ENCODE measurements at regions not wholly inside any gene's neighbourhood (a gene's known extent, or its start where the extent isn't known, plus 50 kb on each side); places are given as distances from the start of the nearest gene placed in this dataset.
A peak's percentile ranks its signal among the peaks of the same experiment; 100 is the strongest.

- Histone ChIP-seq H3K36me3 (ENCODE audit: control insufficient read depth in 2 of 3, insufficient read depth in 3 of 3, low read length in 3 of 3) (no peaks in the 10 kb centered on the region), H3K27ac (ENCODE audit: low read depth in 2 of 2, low read length in 2 of 2) (no peak overlapping the region), H3K4me3 (ENCODE audit: low read length in 3 of 3) (no peak overlapping the region), H3K4me1 (ENCODE audit: control insufficient read depth in 2 of 3, insufficient read depth in 2 of 3, low read depth in 1 of 3, low read length in 3 of 3) (no peaks in the 10 kb centered on the region), H3K9ac (ENCODE audit: low read length in 3 of 3) (no peak overlapping the region), H3K27me3 (ENCODE audit: control insufficient read depth, insufficient read depth, low read length) (no peaks in the 10 kb centered on the region), H3K9me3 (ENCODE audit: control insufficient read depth in 2 of 3, insufficient read depth in 1 of 3, low read length in 3 of 3) (no peaks in the 10 kb centered on the region)
- FAIRE-seq = no peak
- TF ChIP-seq CTCF (IDR thresholded peaks at IDR 0.05; ENCODE audit: borderline replicate concordance, extremely low read depth, insufficient read depth) = no peak
- intact Hi-C loops (cut with DNase I) = no loop called here
- no peak for DNase-seq
Observed at GRCh38 chr3:139225548-139225947, 118.3 kb upstream of the MRPS22 start.

GRCh38 chr3:139226731-139227130 lies 117.1 kb upstream of the MRPS22 start:
- intact Hi-C loops (cut with DNase I) = no loop called here
- no peak overlapping the region for H3K27ac ChIP-seq (ENCODE audit: low read depth in 2 of 2, low read length in 2 of 2)

GRCh38 chr3:139227165-139227564 lies 116.7 kb upstream of the MRPS22 start:
- intact Hi-C loops (cut with DNase I) = no loop called here
- peak in 1 of 5 donors; percentile 2 for DNase-seq
- Histone ChIP-seq H3K36me3 (ENCODE audit: control insufficient read depth in 2 of 3, insufficient read depth in 3 of 3, low read length in 3 of 3) (no peaks in the 10 kb centered on the region), H3K27me3 (ENCODE audit: control insufficient read depth, insufficient read depth, low read length) (no peaks in the 10 kb centered on the region), H3K4me3 (ENCODE audit: low read length in 3 of 3) (no peak overlapping the region), H3K9me3 (ENCODE audit: control insufficient read depth in 2 of 3, insufficient read depth in 1 of 3, low read length in 3 of 3) (no peaks in the 10 kb centered on the region), H3K9ac (ENCODE audit: low read length in 3 of 3) (no peak overlapping the region), H3K4me1 (ENCODE audit: control insufficient read depth in 2 of 3, insufficient read depth in 2 of 3, low read depth in 1 of 3, low read length in 3 of 3) (no peaks in the 10 kb centered on the region), H3K27ac (ENCODE audit: low read depth in 2 of 2, low read length in 2 of 2) (no peak overlapping the region)
- no peak for FAIRE-seq
- TF ChIP-seq CTCF (IDR thresholded peaks at IDR 0.05; ENCODE audit: borderline replicate concordance, extremely low read depth, insufficient read depth) = no peak

More at GRCh38 chr3:139226731-139227130, 117.1 kb upstream of the MRPS22 start:
- DNase-seq = no peak
- TF ChIP-seq CTCF (IDR thresholded peaks at IDR 0.05; ENCODE audit: borderline replicate concordance, extremely low read depth, insufficient read depth) = no peak
- Histone ChIP-seq H3K36me3 (ENCODE audit: control insufficient read depth in 2 of 3, insufficient read depth in 3 of 3, low read length in 3 of 3) (no peaks in the 10 kb centered on the region), H3K27me3 (ENCODE audit: control insufficient read depth, insufficient read depth, low read length) (no peaks in the 10 kb centered on the region), H3K9me3 (ENCODE audit: control insufficient read depth in 2 of 3, insufficient read depth in 1 of 3, low read length in 3 of 3) (no peaks in the 10 kb centered on the region), H3K4me1 (ENCODE audit: control insufficient read depth in 2 of 3, insufficient read depth in 2 of 3, low read depth in 1 of 3, low read length in 3 of 3) (no peaks in the 10 kb centered on the region), H3K4me3 (ENCODE audit: low read length in 3 of 3) (no peak overlapping the region), H3K9ac (ENCODE audit: low read length in 3 of 3) (no peak overlapping the region)
- no peak for FAIRE-seq

GRCh38 chr3:139227827-139228226 lies 116.0 kb upstream of the MRPS22 start:
- no peak for FAIRE-seq

More at GRCh38 chr3:139227827-139228226, 116.0 kb upstream of the MRPS22 start:
- intact Hi-C loops (cut with DNase I) = no loop called here
- Histone ChIP-seq H3K4me1 (ENCODE audit: control insufficient read depth in 2 of 3, insufficient read depth in 2 of 3, low read depth in 1 of 3, low read length in 3 of 3) (no peaks in the 10 kb centered on the region), H3K9ac (ENCODE audit: low read length in 3 of 3) (no peak overlapping the region), H3K36me3 (ENCODE audit: control insufficient read depth in 2 of 3, insufficient read depth in 3 of 3, low read length in 3 of 3) (no peaks in the 10 kb centered on the region), H3K9me3 (ENCODE audit: control insufficient read depth in 2 of 3, insufficient read depth in 1 of 3, low read length in 3 of 3) (no peaks in the 10 kb centered on the region), H3K4me3 (ENCODE audit: low read length in 3 of 3) (no peak overlapping the region), H3K27me3 (ENCODE audit: control insufficient read depth, insufficient read depth, low read length) (no peaks in the 10 kb centered on the region), H3K27ac (ENCODE audit: low read depth in 2 of 2, low read length in 2 of 2) (no peak overlapping the region)
- DNase-seq = no peak
- no peak for TF ChIP-seq CTCF (IDR thresholded peaks at IDR 0.05; ENCODE audit: borderline replicate concordance, extremely low read depth, insufficient read depth)

Data from kidney (tissue), 13 donors.